ENCODE measurements at regions not wholly inside any gene's neighbourhood (a gene's known extent, or its start where the extent isn't known, plus 50 kb on each side); places are given as distances from the start of the nearest gene placed in this dataset.

DNA sequence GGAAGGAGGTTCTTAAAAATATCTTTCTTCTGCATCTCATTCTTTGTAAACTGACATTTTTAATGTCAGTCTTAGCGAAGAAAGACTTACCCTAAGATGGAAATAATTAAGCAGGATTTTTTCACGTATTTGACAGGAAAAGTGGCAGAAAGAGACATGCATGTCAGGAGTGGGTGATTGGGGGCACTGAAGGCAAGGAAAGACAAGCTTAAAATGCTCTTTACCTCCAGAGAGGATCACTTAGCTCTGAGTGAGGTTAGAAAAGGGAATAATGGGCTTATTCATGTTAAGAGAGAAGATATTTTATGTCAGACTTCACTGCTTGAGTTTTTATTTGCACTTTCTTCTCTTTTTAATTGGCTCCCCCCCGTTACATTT, 1358.2 kb upstream of the TMEM132C start:
- no peak for TF ChIP-seq CTCF (IDR thresholded peaks at IDR 0.05; ENCODE audit: low read depth, low read length, missing control alignments)
- no peak for DNase-seq (ENCODE audit: extremely low read depth, low read depth)
- H3K4me3 ChIP-seq (replicated peaks; ENCODE audit: low read depth, low read length), result no peak overlapping the region

GRCh38 chr12:126910570-126910969, 1356.4 kb upstream of the TMEM132C start:
- no peak for TF ChIP-seq CTCF (IDR thresholded peaks at IDR 0.05; ENCODE audit: low read depth, low read length, missing control alignments)
- no peak for DNase-seq (ENCODE audit: extremely low read depth, low read depth)
- no peak overlapping the region for H3K4me3 ChIP-seq (replicated peaks; ENCODE audit: low read depth, low read length)

GRCh38 chr12:126912111-126912510, 1354.9 kb upstream of the TMEM132C start:
- no peak for DNase-seq (ENCODE audit: extremely low read depth, low read depth)
- no peak overlapping the region for H3K4me3 ChIP-seq (replicated peaks; ENCODE audit: low read depth, low read length)
- TF ChIP-seq CTCF (IDR thresholded peaks at IDR 0.05; ENCODE audit: low read depth, low read length, missing control alignments), result no peak

DNA sequence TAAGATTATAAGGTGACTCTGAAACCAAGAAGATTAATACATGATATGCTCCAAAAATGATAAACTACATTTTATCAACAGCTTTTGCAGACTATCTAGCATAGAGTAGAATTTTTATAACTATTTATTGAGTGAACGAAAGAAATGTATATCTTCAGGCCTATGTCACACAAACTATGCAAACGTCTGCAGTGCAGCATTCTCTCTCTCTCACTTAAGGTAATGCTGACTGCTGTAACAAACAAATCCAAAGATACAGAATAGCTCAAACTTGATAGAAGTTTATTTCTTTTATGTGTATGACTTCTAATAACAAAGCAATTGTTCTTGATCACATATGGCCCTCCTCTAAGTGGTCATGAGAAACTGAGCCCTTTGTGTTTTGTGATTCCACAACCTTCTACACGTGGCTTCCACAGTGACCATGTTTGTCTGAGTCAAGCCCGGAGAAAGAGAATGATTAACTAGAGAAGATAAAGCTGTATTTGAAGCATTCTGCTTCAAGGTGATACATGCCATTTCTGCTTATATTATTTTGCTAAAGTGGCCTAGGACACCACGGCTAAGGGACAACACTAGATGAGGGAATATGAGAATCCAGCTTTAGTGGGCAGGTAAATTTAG, 1352.7 kb upstream of the TMEM132C start:
- TF ChIP-seq CTCF (IDR thresholded peaks at IDR 0.05; ENCODE audit: low read depth, low read length, missing control alignments), result no peak

GRCh38 chr12:126915309-126915708, 1351.7 kb upstream of the TMEM132C start:
- DNase-seq (ENCODE audit: extremely low read depth, low read depth), result no peak
- H3K4me3 ChIP-seq (replicated peaks; ENCODE audit: low read depth, low read length), result no peak overlapping the region

More for the DNA sequence above, 1352.7 kb upstream of the TMEM132C start:
- no peak for DNase-seq (ENCODE audit: extremely low read depth, low read depth)
- no peak overlapping the region for H3K4me3 ChIP-seq (replicated peaks; ENCODE audit: low read depth, low read length)

GRCh38 chr12:126926023-126926594, 1340.9 kb upstream of the TMEM132C start:
- no peak overlapping the region for H3K4me3 ChIP-seq (replicated peaks; ENCODE audit: low read depth, low read length)
- DNase-seq (ENCODE audit: extremely low read depth, low read depth), result no peak
- no peak for TF ChIP-seq CTCF (IDR thresholded peaks at IDR 0.05; ENCODE audit: low read depth, low read length, missing control alignments)

More at GRCh38 chr12:126915309-126915708, 1351.7 kb upstream of the TMEM132C start:
- no peak for TF ChIP-seq CTCF (IDR thresholded peaks at IDR 0.05; ENCODE audit: low read depth, low read length, missing control alignments)
